SK-N-SH treated with all-trans-retinoic acid at 6 μM for 48 hours (cell line): ENCODE measurements at regions not wholly inside any gene's neighbourhood (a gene's known extent, or its start where the extent isn't known, plus 50 kb on each side); places are given as distances from the start of the nearest gene placed in this dataset.

Experiments
- ARNTL ChIP-seq: fragments of 450-650 bp; formaldehyde crosslinking; IDR thresholded peaks from 2 replicates; pipeline ENCODE4 v1.5.0; 2020; ENCODE audit warnings: low read depth, mild to moderate bottlenecking, moderate library complexity, borderline replicate concordance
- ESRRG ChIP-seq: fragments of 250-450 bp; sonication (Bioruptor Pico); IDR thresholded peaks from 2 replicates; pipeline ENCODE4 v1.6.1; 2021; ENCODE audit warnings: mild to moderate bottlenecking
- GLIS3 ChIP-seq: fragments of 250-450 bp; sonication (Bioruptor Pico); IDR thresholded peaks from 2 replicates; pipeline ENCODE4 v1.5.0; 2020; ENCODE audit warnings: mild to moderate bottlenecking, moderate library complexity
- ISL1 ChIP-seq: fragments of 250-450 bp; sonication (Bioruptor Pico); IDR thresholded peaks from 2 replicates; pipeline ENCODE4 v2.1.2; 2022; ENCODE audit warnings: mild to moderate bottlenecking, moderate library complexity
- OSR1 ChIP-seq: fragments of 250-450 bp; sonication (Bioruptor Pico); IDR thresholded peaks from 2 replicates; pipeline ENCODE4 v1.8.0; 2022; ENCODE audit warnings: moderate library complexity, mild to moderate bottlenecking, inconsistent platforms
- PPARA ChIP-seq: fragments of 250-450 bp; sonication (Bioruptor Pico); IDR thresholded peaks from 2 replicates; pipeline ENCODE4 v1.5.0; 2020; ENCODE audit warnings: mild to moderate bottlenecking, borderline replicate concordance
- TCF4 ChIP-seq: fragments of 250-450 bp; sonication (Bioruptor Pico); IDR thresholded peaks from 2 replicates; pipeline ENCODE4 v1.8.0; 2021; ENCODE audit warnings: mild to moderate bottlenecking, moderate library complexity, borderline replicate concordance
- ZFP3 ChIP-seq: fragments of 250-450 bp; sonication (Bioruptor Pico); IDR thresholded peaks from 2 replicates; pipeline ENCODE4 v1.5.0; 2020; ENCODE audit warnings: mild to moderate bottlenecking, moderate library complexity
- TF ChIP-seq, protein P1 (sequence below): fragments of 250-450 bp; sonication (Bioruptor Pico); IDR thresholded peaks from 2 replicates; pipeline ENCODE4 v1.8.0; 2020; ENCODE audit warnings: mild to moderate bottlenecking, moderate library complexity, borderline replicate concordance
- TF ChIP-seq, protein P2 (sequence below): fragments of 250-450 bp; sonication (Bioruptor Pico); IDR thresholded peaks from 2 replicates; pipeline ENCODE4 v1.8.0; 2021; ENCODE audit warnings: low read depth, mild to moderate bottlenecking, moderate library complexity, borderline replicate concordance
- TF ChIP-seq, protein P3 (sequence below): fragments of 250-450 bp; sonication (Bioruptor Pico); IDR thresholded peaks from 2 replicates; pipeline ENCODE4 v1.5.0; 2020; ENCODE audit warnings: mild to moderate bottlenecking, moderate library complexity
- TF ChIP-seq, protein P4 (sequence below): fragments of 250-450 bp; sonication (Bioruptor Pico); IDR thresholded peaks from 2 replicates; pipeline ENCODE4 v1.5.1; 2021; ENCODE audit warnings: mild to moderate bottlenecking, moderate library complexity
- TF ChIP-seq, protein P5 (sequence below): fragments of 250-450 bp; sonication (Bioruptor Pico); IDR thresholded peaks from 2 replicates; pipeline ENCODE4 v1.5.1; 2020; ENCODE audit warnings: low read depth, mild to moderate bottlenecking, moderate library complexity

DNA sequence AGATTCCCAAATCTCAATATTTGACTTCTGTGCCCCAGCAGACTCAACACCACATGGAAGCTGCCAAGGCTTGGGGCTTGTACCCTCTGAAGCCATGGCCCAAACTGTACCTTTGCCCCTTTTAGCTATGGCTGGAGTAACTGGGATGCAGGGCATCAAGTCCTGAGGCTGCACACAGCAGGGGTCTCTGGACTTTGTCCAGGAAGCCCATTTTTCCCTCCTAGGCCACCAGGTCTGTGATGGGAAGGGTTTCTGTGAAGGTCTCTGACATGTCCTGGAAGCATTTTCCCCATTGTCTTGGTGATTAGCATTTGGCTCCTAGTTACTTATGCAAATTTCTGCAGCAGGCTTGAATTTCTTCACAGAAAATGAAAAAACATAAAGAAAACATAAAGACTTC is 762.3 kb downstream of the GALC start:
- TF ChIP-seq PPARA, result no peak
- TF ChIP-seq, protein P1, sequence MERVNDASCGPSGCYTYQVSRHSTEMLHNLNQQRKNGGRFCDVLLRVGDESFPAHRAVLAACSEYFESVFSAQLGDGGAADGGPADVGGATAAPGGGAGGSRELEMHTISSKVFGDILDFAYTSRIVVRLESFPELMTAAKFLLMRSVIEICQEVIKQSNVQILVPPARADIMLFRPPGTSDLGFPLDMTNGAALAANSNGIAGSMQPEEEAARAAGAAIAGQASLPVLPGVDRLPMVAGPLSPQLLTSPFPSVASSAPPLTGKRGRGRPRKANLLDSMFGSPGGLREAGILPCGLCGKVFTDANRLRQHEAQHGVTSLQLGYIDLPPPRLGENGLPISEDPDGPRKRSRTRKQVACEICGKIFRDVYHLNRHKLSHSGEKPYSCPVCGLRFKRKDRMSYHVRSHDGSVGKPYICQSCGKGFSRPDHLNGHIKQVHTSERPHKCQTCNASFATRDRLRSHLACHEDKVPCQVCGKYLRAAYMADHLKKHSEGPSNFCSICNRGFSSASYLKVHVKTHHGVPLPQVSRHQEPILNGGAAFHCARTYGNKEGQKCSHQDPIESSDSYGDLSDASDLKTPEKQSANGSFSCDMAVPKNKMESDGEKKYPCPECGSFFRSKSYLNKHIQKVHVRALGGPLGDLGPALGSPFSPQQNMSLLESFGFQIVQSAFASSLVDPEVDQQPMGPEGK (CRISPR knock-in tag), result no peak
- TF ChIP-seq, protein P2, sequence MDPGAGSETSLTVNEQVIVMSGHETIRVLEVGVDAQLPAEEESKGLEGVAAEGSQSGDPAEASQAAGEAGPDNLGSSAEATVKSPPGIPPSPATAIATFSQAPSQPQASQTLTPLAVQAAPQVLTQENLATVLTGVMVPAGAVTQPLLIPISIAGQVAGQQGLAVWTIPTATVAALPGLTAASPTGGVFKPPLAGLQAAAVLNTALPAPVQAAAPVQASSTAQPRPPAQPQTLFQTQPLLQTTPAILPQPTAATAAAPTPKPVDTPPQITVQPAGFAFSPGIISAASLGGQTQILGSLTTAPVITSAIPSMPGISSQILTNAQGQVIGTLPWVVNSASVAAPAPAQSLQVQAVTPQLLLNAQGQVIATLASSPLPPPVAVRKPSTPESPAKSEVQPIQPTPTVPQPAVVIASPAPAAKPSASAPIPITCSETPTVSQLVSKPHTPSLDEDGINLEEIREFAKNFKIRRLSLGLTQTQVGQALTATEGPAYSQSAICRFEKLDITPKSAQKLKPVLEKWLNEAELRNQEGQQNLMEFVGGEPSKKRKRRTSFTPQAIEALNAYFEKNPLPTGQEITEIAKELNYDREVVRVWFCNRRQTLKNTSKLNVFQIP, result no peak
- TF ChIP-seq, protein P3, sequence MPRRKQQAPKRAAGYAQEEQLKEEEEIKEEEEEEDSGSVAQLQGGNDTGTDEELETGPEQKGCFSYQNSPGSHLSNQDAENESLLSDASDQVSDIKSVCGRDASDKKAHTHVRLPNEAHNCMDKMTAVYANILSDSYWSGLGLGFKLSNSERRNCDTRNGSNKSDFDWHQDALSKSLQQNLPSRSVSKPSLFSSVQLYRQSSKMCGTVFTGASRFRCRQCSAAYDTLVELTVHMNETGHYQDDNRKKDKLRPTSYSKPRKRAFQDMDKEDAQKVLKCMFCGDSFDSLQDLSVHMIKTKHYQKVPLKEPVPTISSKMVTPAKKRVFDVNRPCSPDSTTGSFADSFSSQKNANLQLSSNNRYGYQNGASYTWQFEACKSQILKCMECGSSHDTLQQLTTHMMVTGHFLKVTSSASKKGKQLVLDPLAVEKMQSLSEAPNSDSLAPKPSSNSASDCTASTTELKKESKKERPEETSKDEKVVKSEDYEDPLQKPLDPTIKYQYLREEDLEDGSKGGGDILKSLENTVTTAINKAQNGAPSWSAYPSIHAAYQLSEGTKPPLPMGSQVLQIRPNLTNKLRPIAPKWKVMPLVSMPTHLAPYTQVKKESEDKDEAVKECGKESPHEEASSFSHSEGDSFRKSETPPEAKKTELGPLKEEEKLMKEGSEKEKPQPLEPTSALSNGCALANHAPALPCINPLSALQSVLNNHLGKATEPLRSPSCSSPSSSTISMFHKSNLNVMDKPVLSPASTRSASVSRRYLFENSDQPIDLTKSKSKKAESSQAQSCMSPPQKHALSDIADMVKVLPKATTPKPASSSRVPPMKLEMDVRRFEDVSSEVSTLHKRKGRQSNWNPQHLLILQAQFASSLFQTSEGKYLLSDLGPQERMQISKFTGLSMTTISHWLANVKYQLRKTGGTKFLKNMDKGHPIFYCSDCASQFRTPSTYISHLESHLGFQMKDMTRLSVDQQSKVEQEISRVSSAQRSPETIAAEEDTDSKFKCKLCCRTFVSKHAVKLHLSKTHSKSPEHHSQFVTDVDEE, result no peak
- no peak for TF ChIP-seq ZFP3 (CRISPR knock-in tag)
- TF ChIP-seq TCF4 (CRISPR knock-in tag), result no peak
- TF ChIP-seq OSR1, result no peak
- TF ChIP-seq ESRRG (CRISPR knock-in tag), result no peak
- TF ChIP-seq, protein P4, sequence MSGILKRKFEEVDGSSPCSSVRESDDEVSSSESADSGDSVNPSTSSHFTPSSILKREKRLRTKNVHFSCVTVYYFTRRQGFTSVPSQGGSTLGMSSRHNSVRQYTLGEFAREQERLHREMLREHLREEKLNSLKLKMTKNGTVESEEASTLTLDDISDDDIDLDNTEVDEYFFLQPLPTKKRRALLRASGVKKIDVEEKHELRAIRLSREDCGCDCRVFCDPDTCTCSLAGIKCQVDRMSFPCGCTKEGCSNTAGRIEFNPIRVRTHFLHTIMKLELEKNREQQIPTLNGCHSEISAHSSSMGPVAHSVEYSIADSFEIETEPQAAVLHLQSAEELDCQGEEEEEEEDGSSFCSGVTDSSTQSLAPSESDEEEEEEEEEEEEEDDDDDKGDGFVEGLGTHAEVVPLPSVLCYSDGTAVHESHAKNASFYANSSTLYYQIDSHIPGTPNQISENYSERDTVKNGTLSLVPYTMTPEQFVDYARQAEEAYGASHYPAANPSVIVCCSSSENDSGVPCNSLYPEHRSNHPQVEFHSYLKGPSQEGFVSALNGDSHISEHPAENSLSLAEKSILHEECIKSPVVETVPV (CRISPR knock-in tag), result no peak
- TF ChIP-seq ISL1 (CRISPR knock-in tag), result no peak
- TF ChIP-seq ARNTL (CRISPR knock-in tag), result no peak
- TF ChIP-seq GLIS3, result no peak
- TF ChIP-seq, protein P5, sequence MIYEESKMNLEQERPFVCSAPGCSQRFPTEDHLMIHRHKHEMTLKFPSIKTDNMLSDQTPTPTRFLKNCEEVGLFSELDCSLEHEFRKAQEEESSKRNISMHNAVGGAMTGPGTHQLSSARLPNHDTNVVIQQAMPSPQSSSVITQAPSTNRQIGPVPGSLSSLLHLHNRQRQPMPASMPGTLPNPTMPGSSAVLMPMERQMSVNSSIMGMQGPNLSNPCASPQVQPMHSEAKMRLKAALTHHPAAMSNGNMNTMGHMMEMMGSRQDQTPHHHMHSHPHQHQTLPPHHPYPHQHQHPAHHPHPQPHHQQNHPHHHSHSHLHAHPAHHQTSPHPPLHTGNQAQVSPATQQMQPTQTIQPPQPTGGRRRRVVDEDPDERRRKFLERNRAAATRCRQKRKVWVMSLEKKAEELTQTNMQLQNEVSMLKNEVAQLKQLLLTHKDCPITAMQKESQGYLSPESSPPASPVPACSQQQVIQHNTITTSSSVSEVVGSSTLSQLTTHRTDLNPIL (CRISPR knock-in tag), result no peak
